GM12865 (cell line): ENCODE measurements at regions not wholly inside any gene's neighbourhood (a gene's known extent, or its start where the extent isn't known, plus 50 kb on each side); places are given as distances from the start of the nearest gene placed in this dataset.
"Not testable (repeated sequence)": the region's sequence is repeated elsewhere in the genome, so short reads cannot be mapped to it uniquely, and the experiment has no call there.

Experiments
- DNase-seq: peaks from one replicate; pipeline ENCODE4 v3.0.0; 2010; ENCODE audit warnings: low read depth
- H3K4me3 ChIP-seq: 2 replicates; pipeline ENCODE4 v1.5.1; 2011; ENCODE audit warnings: mild to moderate bottlenecking, low read depth, low read length, control low read depth
- TF ChIP-seq, protein P1 (sequence below): IDR thresholded peaks from 2 replicates; pipeline ENCODE4 v1.5.1; 2011; ENCODE audit warnings: low read length, control low read depth, low read depth, inconsistent platforms; ENCODE audit not compliant: insufficient read depth; ENCODE audit errors: missing control alignments

DNA sequence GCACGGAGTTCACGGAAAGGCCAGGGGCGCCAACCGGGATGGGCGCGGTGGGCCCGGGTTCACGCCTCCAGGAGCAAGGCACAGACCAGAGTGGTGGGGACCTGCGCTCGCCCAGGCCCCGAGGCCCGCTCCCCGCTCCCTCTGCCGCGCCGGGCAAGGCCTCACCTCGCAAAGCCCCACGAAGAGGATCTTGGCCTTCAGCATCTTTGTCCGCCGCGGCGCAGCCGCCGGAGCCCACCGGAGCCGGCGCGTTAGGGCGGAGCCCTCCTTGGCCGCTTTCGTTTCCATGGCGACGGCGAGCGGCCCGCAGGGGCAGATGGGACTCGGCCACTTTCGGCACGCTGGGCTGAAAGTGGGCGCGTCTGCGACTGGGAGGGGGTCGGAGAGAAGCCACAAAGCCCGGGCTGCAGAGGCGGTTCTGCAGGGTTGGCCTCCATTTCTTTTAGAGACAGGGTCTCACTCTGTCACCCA is 944.4 kb upstream of the ZNF722 start:
- no peak overlapping the region for H3K4me3 ChIP-seq
- DNase-seq, result no peak
- TF ChIP-seq, protein P1, sequence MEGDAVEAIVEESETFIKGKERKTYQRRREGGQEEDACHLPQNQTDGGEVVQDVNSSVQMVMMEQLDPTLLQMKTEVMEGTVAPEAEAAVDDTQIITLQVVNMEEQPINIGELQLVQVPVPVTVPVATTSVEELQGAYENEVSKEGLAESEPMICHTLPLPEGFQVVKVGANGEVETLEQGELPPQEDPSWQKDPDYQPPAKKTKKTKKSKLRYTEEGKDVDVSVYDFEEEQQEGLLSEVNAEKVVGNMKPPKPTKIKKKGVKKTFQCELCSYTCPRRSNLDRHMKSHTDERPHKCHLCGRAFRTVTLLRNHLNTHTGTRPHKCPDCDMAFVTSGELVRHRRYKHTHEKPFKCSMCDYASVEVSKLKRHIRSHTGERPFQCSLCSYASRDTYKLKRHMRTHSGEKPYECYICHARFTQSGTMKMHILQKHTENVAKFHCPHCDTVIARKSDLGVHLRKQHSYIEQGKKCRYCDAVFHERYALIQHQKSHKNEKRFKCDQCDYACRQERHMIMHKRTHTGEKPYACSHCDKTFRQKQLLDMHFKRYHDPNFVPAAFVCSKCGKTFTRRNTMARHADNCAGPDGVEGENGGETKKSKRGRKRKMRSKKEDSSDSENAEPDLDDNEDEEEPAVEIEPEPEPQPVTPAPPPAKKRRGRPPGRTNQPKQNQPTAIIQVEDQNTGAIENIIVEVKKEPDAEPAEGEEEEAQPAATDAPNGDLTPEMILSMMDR, result no peak

DNA sequence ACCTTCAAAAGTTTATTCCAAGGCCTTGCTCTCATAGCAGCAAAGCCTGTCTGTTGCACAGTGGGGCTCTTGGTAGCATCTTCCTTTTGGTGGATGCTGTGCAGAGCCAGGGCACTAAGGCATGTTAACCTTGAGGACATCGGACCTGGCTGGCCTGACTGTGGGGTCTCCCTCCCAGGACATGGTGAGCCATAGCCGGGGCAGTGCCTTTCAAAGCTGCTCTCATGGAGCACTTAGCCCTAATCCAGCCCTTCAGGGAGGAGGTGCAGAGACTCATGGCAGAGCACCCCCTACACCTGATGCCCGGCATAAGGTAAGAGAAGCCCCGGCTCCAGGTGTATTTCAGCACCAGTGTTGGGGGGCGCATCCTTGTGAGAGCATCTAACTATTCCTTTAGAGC is 941.4 kb upstream of the ZNF722 start:
- no peak overlapping the region for H3K4me3 ChIP-seq
- DNase-seq, result no peak
- TF ChIP-seq, protein P1, result no peak

DNA sequence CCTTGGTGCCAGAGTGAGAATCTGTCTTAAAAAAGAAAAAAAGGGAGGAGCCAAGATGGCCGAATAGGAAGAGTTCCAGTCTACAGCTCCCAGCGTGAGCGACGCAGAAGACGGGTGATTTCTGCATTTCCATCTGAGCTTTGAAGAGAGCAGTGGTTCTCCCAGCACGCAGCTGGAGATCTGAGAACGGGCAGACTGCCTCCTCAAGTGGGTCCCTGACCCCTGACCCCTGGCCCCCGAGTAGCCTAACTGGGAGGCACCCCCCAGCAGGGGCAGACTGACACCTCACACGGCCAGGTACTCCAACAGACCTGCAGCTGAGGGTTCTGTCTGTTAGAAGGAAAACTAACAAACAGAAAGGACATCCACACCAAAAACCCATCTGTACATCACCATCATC is 937.9 kb upstream of the ZNF722 start:
- not testable (repeated sequence) for DNase-seq, H3K4me3 ChIP-seq

DNA sequence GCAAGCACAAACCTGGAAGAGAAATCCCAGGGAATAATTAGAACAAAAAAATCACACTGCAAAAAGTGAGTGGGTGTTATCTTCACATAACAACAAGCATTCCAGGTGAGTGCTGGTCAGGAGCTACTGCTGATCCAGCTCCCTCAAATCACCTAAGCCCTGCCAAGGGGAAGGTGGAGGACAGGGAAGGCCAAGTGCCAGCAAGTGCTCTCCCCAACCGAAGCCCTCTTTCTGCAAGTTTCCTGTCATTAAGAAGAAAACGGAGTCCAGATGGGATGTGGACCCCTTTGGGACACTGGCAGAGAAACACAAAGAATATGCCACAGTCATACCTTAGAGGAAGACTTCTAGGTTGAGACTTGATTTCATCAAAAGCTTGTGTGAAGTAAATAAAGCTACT is 933.0 kb upstream of the ZNF722 start:
- DNase-seq, result no peak
- TF ChIP-seq, protein P1, result no peak
- no peak overlapping the region for H3K4me3 ChIP-seq

DNA sequence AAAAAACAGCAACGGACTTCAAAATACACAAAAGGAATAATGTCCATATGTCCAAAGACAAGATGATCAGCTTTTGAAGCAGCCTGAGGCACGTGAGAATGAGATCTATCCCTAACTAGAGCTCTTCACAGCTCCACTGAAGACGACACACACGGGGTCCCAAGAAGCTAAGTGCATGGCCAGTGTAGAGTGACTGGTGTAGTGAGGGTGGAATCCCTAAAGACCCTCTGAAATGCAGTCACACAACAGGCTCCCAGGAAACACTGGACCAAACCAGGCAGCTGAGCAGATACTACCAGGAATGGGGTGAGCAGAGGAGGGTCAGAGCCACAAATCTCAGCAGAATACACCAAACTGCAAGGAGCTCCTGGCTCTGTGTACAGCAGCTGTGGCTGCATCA is 932.4 kb upstream of the ZNF722 start:
- not testable (repeated sequence) for H3K4me3 ChIP-seq, DNase-seq

DNA sequence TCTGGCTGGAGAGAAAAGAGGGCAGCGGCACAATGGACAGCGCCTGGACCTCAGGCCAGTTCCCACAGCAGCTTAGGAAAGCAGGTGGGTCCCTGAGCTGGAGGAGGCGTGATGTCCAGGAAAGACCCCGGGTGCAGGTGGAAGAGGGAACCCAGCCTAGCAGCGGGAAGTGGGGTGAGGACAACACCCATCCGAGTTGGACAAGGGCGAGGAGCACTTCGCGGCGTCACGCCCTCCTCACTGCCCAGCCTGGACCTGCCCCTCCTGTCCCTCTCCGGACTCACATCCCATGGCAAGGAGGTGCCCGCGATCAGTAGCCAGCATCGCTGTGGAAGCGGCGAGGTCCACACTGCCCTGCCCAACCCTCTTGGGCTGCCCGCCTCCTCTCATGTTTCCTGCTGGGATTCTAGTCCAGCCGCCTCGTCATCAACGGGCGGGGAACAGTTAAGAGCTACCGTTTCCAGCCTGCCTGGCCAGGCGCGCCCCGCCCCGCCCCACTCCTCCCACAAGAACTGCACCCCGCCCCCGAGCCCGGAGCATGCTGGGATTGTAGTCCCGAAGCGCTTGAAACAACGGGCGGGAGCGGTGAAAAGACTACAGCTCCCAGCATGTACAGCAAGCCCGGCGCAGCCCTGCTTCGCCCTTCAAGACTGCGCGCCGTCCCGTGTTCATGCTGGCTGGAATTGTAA is 930.6 kb upstream of the ZNF722 start:
- no peak overlapping the region for H3K4me3 ChIP-seq
- TF ChIP-seq, protein P1, result no peak
- DNase-seq, result no peak

DNA sequence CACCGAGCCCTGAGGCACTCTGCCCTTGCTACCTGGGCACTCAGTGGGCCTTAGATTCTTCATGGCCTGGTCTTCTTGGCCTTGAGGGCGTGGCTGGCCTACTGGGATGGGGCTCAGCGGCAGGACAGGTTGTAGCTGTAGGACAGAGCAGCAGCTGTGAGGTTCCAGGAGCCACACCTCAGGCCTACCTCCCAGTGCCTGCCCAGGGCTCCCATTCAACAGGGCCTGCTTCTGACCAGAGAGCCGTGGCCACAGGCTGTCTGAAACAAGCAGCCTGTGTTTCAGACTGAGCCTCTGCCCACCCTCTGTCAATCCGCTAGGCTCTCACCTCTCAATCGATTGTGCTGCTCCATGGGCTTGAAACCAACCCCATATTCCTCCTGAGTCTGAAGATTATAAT is 928.0 kb upstream of the ZNF722 start:
- DNase-seq, result no peak
- H3K4me3 ChIP-seq, result no peak overlapping the region
- TF ChIP-seq, protein P1, result no peak

DNA sequence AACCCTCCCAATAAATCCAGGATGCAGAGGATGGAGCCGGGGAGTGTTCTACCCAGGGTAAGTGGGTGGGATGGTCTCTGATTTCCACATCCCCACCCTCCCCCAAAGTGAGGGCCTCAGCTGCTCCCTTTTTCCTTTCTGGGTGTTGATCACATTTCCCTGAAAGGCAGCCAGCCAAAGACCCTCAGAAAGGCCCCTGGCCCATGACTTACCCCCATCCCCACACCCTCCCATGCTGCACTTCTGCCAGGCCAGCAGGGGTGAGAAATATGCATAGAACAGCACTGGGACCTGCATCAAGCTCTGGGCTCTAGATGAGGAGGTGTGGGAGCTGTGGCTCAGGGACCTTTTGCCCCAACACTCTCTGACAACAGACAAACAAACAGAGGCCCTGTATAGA is 927.3 kb upstream of the ZNF722 start:
- TF ChIP-seq, protein P1, result no peak
- no peak for DNase-seq

More for the DNA sequence above, 927.3 kb upstream of the ZNF722 start:
- no peak overlapping the region for H3K4me3 ChIP-seq
